NCI-H128 (cell line): ENCODE measurements at regions not wholly inside any gene's neighbourhood (a gene's known extent, or its start where the extent isn't known, plus 50 kb on each side); places are given as distances from the start of the nearest gene placed in this dataset.

Experiments
- DNase-seq: peaks from one replicate; lab custom pipeline; 2025; ENCODE audit not compliant: unreplicated experiment; lab: John Stamatoyannopoulos, UW

- DNase-seq, result no peak
Observed at GRCh38 chr18:67381608-67382150, 134.8 kb downstream of the DSEL start.

GRCh38 chr18:67380867-67381266 is 135.7 kb downstream of the DSEL start:
- DNase-seq, result no peak

GRCh38 chr18:67379981-67380380 is 136.5 kb downstream of the DSEL start:
- no peak for DNase-seq

- no peak for DNase-seq
Observed at GRCh38 chr18:67376372-67376771, 140.1 kb downstream of the DSEL start.

GRCh38 chr18:67373636-67374035 is 142.9 kb downstream of the DSEL start:
- DNase-seq, result no peak

- no peak for DNase-seq
Observed at GRCh38 chr18:67367540-67367939, 149.0 kb downstream of the DSEL start.

- no peak for DNase-seq
Observed at GRCh38 chr18:67363694-67364093, 152.8 kb downstream of the DSEL start.

GRCh38 chr18:67362906-67363305 is 153.6 kb downstream of the DSEL start:
- DNase-seq, result no peak

GRCh38 chr18:67359873-67360838 is 156.4 kb downstream of the DSEL start:
- DNase-seq, result no peak

GRCh38 chr18:67358947-67359346 is 157.6 kb downstream of the DSEL start:
- no peak for DNase-seq

- DNase-seq, result no peak
Observed at GRCh38 chr18:67354692-67355091, 161.8 kb downstream of the DSEL start.

- no peak for DNase-seq
Observed at GRCh38 chr18:67354091-67354490, 162.4 kb downstream of the DSEL start.

GRCh38 chr18:67347438-67347837 is 169.1 kb downstream of the DSEL start:
- no peak for DNase-seq

- DNase-seq, result no peak
Observed at GRCh38 chr18:67342159-67342558, 174.4 kb downstream of the DSEL start.

GRCh38 chr18:67337696-67338095 is 178.8 kb downstream of the DSEL start:
- no peak for DNase-seq

GRCh38 chr18:67331857-67332256 is 184.7 kb downstream of the DSEL start:
- DNase-seq, result no peak

GRCh38 chr18:67319109-67319508 is 197.4 kb downstream of the DSEL start:
- no peak for DNase-seq

- no peak for DNase-seq
Observed at GRCh38 chr18:67318651-67319050, 197.9 kb downstream of the DSEL start.

GRCh38 chr18:67310826-67311225 is 205.7 kb downstream of the DSEL start:
- no peak for DNase-seq

- no peak for DNase-seq
Observed at GRCh38 chr18:67308819-67309218, 207.7 kb downstream of the DSEL start.

- no peak for DNase-seq
Observed at GRCh38 chr18:67305466-67305865, 211.1 kb downstream of the DSEL start.

- DNase-seq, result no peak
Observed at GRCh38 chr18:67302043-67302442, 214.5 kb downstream of the DSEL start.

GRCh38 chr18:67301592-67301991 is 214.9 kb downstream of the DSEL start:
- DNase-seq, result no peak
